Activated CD8-positive, alpha-beta memory T cell treated with anti-CD3 and anti-CD28 coated beads for 1 hour (primary cell): ENCODE measurements at regions not wholly inside any gene's neighbourhood (a gene's known extent, or its start where the extent isn't known, plus 50 kb on each side); places are given as distances from the start of the nearest gene placed in this dataset.
"Not testable (repeated sequence)": the region's sequence is repeated elsewhere in the genome, so short reads cannot be mapped to it uniquely, and the experiment has no call there.

ENCODE experiments used
- DNase-seq, 2 donors: peaks; one replicate each; pipeline ENCODE4 v3.0.0-alpha.2; 2020; ENCODE audit warnings: low read depth in 1 of 2; ENCODE audit errors: extremely low read depth in 1 of 2

DNA sequence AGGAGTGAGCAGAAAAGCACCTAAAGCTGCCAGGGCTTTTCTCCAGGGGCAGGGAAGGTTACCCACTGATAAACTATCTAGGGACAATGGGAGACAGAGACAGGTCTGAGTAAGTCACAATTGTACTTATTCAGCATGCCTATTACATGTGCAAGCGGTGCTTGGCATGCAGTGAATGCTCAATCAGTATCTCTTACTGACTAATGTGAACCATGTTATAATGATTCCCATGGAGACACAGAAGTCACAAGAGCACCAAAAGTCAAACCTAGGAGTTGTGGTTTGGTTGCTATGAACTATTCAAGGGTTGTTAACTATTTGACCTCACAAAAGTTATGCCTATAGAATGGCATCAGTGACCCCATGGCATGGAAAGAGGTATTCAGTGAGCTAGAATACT lies 50.0 kb upstream of the RASGRP1 start:
- no peak for DNase-seq

DNA sequence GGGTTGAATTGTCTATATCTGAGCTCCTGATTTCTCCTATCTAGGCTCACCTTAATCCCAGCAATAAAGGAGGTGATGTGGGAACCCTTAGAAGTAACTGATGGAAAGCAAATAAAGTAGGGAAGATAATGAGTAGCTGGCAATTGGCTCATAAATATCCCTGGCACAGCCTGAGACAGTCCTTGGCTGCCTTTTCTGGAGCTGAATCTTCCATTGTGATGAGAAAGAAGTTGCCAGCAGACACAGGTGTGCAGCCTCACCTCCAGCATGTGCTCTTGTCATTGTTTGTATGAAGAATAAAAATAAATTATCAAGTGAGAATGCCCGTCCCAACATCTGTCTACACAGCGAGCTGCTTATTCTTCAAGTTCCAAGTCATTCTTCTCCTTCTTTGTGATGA lies 53.2 kb upstream of the RASGRP1 start:
- DNase-seq = no peak

DNA sequence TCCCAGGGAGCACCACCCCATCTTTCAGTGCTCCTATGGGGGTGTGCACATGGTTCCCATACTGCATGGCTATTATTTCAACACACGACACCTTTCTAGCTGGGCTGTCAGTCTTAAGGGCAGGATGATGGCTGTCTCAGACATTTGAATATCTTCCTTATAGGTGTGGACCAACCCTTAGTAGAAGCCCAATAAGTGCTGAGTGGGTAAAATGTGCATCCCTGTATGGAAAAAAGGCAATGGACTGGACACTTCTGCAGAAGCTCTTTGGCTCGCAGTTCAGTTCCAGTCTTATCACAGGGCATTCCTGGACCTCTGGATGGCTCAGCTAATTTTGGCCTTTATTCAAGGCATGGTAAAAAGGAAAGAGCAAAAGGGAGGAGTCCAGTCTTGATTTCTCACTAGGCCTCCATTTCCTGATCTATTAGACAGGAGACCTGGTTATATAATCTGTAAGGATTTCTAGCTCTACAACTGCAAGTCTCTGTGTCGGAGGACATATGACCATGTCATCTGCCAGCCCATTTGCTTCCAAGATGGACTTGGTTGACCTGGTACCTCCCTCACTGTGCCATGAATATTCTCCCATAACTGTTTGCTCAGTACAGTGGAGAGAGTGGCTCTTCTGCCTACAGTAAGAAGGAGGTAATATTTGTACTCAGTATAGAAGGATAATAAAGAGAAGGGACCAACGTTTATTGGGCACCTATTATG lies 53.8 kb upstream of the RASGRP1 start:
- DNase-seq = no peak

DNA sequence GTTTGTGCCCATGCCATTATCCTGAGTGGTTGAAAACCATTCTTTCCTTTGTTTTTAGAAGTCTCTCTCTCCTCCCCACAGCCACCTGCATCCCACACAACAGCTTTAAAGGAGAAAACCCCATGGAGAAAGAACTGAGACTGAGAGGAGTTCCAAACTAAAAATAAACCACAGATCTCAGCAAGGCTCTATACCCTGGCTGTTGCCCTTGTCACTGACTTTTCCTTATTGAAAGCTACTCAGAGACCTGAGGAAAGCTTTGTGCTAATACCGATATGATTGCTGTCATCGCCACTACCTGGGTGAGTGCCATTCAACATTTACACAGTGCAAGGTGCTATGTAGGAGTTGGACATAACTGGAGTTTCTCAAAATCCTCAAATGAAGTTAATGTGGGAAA lies 55.5 kb upstream of the RASGRP1 start:
- DNase-seq = no peak

DNA sequence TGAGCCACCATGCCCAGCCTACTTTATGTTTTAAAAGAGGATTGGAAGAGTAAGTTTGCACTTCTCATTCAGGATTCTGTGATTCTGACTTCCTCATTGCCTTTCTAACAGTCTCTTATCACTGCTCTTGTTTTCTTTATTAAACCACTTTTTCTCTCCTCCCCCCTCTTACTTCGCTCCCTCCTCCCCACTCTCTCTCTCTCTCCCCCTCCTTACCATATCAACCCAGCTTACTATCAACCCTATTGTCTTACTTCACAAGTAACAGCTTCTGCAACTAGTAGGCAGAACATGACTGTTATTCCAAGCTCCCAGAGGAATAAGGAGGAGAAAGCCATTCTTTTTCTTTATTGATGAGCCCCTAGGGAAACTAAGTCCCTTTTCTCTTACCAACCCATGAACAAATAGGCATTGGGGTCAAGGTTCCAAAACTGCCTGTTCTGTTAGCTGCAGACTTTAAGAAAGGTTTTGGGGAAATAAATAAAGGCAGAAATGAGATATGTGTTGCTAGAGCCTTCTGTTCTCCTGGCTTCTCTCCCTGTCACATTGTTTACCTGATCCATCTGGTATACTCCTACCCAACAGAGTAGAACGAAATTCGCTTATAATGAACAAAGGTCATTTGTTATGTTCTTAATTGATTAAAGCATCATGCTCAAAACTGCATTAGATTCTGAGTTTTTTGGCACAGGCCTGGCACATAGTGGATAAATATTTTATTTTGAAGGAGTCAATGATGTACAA lies 56.4 kb upstream of the RASGRP1 start:
- DNase-seq = no peak

DNA sequence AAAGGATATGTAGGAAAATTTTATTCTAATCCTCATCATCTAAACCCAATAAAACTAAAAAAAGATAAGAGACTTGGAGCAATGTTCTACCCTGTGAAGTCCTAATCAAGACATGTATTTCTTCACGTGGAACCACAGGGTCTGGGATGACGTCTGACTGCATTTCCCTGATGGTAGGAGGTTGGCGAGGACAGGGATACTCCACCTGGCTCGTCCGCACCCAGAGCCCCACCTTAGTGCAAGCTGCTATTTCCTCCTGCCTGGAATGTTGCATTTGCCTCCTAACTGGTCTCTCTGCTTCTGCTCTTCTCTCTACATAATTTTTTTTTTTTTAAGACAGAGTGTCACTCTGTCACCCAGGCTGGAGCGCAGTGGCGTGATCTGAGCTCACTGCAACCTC lies 57.7 kb upstream of the RASGRP1 start:
- DNase-seq = no peak

DNA sequence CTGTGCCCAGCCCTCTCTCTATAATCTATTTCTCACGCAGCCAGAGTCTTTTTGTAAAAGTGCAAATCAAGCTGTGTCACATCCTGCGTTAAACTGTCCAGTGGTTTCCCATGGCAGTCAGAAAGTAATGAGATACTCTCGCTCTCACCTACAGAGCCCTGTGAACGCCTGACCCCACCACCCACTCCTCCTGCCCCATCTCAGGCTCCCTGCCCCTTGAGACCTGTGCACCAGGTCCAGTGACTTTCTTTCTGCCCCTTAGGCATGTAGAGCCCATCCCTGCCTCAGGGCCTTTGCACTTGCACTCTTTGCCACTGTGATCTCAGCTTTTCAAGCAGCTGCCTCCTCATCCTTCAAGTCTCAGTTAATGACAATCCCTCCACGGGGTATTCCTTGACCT lies 58.3 kb upstream of the RASGRP1 start:
- no peak for DNase-seq

DNA sequence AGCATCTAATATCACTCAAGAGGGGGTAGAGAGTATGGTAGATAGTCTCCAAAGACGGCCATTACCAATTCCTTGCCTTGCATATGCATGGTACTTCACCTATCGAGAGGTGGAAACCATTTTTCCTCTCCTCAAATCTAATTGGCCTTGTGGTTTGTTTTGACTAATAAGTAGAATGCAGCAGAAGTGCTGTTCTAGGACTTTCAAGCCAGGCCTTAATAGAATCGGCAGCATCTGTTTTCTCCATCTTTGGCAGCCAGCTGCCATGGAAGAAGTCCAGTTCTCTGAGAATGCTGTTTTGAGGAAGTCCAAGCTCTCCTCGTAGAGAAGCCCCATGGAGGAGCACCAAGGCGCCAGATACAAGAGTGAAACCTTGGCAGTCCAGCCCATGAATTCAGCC lies 59.1 kb upstream of the RASGRP1 start:
- DNase-seq = no peak

DNA sequence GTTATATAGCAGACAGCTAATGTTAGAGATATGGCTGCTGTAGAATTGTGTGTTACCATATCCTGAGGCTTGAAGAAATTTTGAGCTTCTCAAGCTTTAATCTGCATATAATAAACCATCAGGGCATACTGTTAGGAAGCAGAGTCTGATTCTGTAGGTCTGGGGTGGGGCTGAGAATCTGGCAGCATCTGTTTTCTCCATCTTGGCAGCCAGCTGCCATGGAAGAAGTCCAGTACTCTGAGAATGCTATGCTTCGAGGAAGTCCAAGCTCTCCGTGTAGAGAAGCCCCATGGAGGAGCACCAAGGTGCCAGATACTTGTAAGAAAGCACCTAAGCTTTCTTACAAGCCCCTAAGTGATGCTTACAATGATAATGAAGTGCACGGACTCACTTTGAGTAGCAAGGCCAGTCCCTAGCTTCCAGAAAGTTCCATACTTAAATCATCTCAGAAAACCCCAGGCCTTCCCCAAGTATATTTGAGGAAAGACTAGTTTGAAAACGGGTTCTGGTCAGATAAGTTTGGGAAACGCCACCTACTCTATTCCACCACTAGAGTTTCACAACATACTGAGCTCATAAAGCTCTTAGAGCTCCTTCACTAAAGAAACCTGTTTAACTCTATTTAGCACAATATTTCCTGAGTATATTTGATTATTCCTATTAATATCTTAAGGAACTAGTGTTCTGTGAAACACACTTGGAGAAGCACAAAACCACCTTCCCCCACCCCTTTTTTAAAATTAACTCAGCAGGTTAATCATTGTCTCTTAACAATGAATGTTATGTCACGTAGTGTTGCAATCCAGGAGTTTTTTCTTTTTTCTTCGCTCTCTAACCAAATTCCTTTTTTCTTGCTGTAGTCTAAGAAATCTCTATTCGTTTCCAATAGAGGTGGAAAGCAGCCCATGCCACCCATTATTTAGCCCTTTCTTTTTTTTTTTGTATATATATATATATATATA lies 59.9 kb upstream of the RASGRP1 start:
- DNase-seq = no peak

DNA sequence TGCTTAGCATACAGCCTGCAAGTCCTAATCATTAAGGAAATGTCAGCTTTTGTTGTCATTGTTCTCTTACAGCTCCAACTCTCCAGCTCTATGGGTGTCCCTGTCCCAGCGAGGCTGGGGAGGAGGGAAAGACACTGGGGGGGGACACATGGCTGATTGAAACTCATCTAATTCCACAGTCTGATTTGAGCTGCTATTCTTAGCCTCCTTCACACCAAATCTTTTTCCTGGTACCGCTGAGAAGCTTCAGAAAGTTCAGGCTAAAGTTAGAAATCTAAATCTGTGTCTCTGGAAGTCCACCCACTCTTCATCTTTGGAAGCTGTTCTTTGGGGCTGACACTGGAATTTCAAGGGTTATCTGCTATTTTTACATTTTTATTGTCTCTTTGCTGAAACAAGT lies 61.3 kb upstream of the RASGRP1 start:
- DNase-seq = no peak

DNA sequence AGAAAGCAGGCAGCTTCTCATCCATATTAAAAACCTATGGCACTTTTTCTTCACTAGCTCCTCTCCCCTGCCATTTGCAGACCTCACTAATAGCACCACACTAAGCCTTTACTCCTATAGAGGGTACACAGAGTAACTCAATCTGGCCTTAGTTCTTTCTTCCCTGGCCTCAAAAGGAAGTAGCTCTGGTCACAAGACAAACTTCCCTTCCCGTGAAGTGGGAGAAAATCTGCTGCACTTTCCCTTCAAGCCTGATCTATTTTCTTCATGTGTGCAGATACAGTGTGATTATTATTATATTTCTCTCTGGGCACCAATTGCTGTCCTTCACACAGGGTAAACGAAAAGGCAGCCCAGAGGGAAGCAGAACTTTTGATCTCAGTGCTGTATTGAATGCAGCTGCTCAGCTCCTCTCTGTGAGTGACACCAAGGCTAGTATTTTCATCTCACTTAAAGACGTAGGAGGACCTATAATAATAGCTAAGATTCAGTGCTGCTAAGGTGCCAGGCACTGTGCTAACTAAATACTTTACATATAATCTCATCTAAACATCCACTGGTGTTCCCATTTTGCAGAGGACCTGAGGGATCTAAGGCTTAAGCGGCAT lies 61.9 kb upstream of the RASGRP1 start:
- no peak for DNase-seq

DNA sequence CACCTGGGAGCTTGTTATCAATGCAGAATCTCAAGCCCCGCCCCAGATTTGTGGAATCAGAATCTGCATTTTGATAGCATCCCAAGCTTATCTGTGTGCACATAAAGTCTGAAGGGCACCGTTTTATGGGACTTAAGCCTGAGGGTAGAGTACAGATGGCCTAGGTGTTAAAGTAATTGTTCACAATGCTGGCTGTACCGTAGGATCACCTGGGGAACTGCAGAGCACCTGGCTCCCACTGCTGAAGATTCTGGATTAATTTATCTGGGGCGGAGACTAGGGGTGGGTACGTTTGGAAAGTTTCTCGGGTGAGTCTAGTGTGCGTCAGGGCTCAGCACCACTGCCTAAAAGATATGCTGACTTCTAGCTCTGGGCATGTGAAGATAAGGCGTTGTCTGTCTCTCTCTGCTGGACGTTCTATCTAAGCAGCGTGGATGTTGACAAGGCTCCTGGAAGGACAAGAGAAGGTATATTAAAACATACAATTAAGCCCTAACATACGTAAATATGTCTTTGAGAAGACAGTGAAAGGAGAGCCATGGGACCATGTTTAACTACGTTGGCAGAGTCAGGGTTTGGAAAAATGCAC lies 63.2 kb upstream of the RASGRP1 start:
- no peak for DNase-seq

DNA sequence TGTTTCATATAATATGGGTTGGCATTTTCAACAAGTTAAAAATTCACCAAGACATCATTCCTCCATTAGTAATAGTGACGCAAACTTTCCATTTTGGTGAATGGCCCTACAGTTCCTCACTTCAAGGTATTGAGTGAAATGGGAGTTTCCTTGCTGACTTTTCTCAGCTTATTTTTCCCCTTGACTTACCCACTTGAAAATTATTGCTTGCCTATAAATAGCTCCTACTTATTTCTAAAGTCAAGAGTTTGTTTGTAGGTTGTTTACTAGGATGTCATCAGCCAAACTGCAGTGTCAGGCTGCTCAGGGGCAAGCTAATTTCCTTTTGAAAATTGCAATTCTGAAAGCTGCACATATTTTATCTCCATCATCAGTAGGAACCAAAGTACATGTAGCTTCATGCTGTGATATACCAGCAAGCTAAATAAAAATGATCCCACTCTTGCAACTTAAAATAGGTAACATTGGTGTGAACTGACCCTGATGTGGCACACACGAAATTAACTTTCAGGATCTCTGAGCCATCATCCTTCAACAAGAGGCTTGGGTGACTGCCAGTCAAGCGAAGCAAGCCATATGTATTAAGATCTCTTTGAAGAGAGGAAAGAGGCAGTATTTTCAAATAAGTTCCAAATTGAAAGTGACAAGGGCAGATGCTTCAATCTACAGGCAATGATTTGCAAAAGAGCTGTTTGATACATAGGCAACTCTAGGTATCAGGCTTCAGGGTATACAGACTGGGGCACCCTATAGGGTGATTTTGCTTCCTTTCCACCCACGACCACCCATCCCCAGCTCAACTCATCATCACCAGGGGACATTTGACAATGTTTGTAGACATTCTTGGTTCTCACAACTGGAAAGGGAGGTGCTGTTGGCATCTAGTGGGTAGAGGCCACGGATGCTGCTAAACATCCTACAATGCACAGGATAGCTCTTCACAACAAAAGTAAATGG lies 66.8 kb upstream of the RASGRP1 start:
- DNase-seq = no peak

DNA sequence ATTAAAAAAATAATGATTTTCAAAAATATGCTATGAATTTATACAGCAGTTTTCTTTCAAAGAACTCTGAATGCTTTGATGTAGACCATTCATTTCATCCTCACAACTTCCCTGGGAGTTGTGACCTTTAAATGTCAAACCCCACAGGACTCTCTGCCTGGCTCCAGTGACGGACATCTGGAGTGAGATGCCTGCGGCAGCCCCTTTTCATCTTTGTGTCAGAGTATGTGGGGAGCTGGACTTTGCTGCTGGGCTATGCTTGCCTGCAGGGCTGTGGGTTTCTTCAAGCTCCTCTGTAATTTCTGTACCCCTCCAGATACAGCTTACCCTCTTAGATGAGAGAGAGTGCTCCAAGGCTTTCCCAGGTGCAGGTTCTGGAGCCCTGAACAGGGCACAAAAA lies 70.6 kb upstream of the RASGRP1 start:
- DNase-seq = no peak

DNA sequence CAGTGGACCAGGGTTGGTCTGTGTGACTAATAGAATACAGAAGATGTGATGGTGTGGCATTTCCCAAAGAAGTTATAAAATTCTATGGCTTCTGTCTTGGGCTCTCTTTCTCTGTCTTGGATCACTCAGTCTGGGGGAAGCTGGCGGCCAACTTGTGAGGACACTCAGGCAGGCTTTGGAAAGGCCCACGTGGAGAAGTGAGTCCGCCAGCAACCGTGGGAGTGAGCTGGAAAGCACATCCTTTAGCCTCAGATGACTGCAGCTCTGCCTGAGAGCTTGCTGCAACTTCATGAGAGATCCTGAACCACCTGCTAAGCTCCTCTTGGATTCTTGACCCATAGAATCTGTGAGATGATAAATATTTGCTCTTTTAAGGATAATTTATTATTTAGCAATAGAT lies 72.0 kb upstream of the RASGRP1 start:
- DNase-seq = no peak

DNA sequence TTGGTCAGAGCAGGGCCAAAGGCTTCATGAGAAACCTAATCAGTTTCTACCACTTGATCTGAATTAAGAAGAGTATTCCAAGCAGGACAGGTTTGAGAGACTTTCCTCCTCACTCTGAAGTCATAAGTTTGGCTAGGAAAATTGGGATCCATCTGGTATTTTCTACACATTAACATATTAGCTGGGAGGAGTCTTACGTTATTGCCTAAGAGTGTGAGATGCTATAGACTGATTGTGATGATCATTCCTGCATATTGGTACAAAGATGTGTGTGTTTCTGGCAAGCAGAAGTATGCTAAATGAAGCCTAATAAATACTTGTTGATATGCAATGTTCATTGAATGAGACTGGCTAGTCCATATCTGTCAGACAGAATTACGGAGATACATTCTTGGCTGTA lies 73.5 kb upstream of the RASGRP1 start:
- DNase-seq = no peak

DNA sequence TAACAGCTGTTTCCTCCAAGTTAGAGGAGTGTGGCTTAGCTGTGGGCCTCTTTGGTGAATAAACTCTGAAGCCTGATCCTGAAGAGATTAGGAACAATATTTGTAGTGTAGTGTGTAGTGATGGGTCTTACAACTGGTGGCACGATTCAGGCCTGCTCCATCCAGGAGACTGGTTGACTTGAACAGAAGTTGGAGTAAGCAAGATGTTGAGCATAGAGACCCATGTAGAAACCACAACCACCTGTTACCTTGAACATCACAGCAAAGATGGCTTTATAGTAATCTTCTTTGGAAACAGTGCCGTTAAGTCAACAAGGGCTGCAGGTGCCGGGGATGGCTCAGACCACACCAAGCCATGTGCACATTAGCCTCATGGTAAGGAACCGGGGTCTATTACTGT lies 74.2 kb upstream of the RASGRP1 start:
- no peak for DNase-seq

DNA sequence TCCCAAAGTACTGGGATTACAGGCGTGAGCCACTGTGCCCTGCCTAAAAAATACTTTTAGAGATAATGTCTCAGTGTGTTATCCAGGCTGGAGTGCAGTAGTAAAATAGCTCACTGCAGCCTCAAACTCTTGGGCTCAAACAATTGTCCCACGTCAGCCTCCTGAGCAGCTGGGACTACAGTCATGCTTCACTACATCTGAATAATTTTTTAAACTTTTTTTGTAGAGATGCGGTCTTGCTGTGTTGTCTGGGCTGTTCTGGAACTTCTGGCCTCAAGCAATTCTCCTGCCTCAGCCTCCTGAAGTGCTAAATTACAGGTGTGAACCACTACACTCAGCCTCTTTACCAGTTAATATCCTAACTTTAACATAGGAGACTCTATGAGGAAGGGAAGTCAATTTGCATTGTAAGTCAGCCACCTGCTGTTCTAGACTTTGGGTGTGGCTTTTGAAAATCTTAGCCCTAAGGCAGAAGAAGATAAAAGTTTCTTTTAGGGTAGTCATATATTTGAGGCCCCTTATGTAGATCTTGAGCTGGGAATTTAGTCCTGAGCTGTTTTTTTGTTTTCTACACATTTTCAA lies 78.2 kb upstream of the RASGRP1 start:
- no peak for DNase-seq

DNA sequence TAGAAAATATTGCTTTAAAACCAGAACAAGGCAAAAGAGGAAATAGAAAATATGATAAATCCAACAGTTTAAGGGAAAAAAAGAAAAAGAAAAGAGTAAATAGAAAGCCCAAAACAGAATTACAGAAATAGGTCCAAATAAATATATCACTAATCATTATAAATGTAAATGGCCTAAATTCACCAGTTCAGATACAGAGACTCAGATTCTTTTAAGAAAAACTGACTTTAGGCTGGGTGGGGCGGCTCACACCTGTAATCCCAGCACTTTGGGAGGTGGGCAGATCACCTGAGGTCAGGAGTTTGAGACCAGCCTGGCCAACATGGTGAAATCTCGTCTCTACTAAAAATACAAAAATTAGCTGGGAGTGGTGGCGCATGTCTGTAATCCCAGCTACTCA lies 79.7 kb upstream of the RASGRP1 start:
- not testable (repeated sequence) for DNase-seq
